ENCODE measurements at regions not wholly inside any gene's neighbourhood (a gene's known extent, or its start where the extent isn't known, plus 50 kb on each side); places are given as distances from the start of the nearest gene placed in this dataset.
"Not testable (repeated sequence)": the region's sequence is repeated elsewhere in the genome, so short reads cannot be mapped to it uniquely, and the experiment has no call there.

DNA sequence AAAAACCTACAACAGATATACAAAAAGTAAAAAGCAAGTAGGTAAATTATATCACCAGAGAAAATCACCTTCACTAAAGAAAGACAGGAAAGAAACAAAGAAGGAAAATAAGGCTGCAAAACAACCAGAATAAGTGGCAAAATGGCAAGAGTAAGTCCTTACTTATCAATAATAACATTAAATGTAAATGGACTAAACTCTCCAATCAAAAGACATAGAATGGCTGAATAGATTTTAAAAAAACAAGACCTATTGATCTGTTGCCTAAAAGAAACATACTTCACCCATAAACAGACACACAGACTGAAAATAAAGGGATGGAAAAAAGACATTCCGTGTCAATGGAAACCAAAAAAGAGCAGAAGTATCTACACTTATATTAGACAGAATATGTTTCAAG, 695.7 kb upstream of the FAT3 start:
- no peak for DNase-seq (ENCODE audit: extremely low read depth, low read depth, low spot score)

DNA sequence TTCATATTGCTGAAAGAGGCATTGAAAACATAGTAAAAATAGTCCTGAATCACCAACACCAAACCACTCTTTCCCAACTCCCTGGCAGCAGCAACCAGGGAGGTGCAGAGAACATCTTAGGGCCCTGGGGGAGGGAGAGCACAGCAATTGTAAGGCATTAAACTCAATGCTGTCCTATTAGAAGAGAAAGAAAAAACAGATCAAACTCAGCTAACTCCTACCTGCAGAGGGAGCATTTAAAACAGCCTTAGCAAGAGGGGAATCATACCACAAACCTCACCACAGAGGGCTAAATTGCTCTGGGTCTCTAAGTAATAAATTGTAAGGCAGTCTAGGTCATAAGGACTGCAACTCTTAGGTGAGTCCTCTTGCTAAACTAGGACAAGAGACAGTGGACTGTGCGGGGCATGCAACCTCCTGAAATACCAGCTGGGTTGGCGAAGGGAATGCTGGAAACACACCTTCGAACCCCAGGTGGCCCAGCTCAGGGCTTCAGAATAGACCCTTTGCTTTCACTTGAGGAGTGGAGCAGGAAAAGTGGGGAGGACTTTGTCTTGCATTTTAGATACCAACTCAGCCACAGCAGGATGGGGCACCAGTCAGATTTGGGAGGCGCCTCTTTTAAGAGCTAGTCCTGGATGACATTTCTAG, 697.1 kb upstream of the FAT3 start:
- no peak for DNase-seq (ENCODE audit: extremely low read depth, low read depth, low spot score)

DNA sequence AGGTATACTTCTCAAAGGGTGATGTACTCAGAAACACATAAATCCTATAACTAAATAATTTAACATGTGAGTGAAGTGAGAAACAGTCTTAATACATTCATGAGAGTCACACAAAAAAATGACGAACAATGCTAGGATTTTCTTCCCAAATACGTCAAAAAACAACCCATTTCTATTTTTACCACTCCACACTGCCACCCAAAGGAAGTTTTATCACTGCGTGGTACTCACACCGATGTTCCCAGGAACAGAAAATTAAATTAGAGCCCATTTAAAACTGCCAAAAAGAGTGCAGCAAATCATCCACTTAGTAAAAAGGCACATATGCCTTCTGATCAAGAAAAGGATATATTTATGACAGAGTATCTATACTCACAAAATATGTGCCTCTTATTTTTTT, 710.9 kb upstream of the FAT3 start:
- DNase-seq (ENCODE audit: extremely low read depth, low read depth, low spot score) = no peak

DNA sequence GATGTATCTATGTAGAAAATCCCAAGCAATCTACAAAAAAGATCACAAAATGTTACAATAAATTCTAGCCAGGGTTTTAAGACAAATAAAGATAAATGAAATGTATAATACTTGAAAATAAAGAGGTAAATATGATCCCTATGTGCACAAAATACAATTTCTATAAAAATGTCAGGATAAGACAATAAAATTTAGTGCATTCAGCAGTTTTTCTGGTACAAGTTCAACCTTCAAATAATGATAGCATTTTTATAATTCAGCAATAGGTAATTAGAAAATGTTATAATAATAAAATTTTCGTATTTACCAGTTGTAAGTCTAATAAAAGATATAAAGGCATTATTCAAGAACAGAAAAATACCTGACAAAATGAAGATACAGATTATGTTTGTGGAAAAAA, 726.8 kb upstream of the FAT3 start:
- no peak for DNase-seq (ENCODE audit: extremely low read depth, low read depth, low spot score)

DNA sequence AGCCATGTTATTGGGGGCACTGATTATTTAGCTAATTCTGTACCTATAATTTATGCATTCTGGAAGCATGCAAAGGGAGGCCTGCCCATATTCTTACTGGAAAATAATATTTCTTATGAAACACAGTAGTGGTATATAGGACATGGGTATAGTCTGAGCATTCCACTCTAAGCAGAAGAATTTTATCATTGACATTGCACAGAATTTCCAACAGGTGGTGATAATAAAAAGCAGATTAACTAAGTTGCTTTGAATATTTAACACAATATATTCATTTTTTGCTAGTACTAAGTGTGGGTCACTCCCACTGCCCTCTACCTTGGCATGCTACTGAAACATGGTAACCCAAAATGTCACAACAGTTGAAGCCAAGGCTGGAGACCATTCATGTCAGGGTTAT, 728.8 kb upstream of the FAT3 start:
- no peak for DNase-seq (ENCODE audit: extremely low read depth, low read depth, low spot score)

DNA sequence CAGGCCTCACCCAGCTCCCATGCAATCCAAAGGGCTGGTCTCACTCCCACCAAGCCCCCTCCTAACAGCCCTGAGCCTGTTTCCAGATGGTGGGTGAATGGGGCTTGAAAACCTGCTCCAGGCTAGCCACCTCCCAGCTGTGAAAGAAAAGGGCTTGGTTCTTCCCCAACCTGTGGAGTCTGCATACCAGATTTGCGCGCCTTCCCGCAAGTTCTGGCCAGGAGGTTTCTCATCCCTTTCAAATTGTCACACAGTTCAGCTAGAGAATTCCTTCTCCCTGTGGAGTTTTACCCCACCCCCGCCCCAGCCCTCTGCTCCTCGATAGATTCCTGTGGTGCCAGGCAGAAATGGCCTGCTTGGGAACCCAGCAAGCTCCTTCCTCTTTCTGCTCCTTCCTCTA, 734.6 kb upstream of the FAT3 start:
- DNase-seq (ENCODE audit: extremely low read depth, low read depth, low spot score) = no peak

DNA sequence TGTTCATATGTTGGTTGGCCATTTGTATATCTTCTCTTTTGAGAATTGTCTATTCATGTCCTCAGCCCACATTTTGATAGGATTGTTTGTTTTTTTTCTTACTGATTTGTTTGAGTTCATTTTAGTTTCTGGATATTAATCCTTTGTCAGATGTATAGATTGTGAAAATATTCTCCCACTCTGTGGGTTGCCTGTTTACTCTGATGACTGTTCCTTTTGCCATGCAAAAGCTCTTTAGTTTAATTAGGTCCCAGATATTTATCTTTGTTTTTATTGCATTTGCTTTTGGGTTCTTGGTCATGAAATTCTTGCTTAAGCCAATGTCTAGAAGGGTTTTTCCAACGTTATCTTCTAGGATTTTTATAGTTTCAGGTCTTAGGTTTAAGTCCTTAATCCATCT, 740.7 kb upstream of the FAT3 start:
- DNase-seq (ENCODE audit: extremely low read depth, low read depth, low spot score) = not testable (repeated sequence)

DNA sequence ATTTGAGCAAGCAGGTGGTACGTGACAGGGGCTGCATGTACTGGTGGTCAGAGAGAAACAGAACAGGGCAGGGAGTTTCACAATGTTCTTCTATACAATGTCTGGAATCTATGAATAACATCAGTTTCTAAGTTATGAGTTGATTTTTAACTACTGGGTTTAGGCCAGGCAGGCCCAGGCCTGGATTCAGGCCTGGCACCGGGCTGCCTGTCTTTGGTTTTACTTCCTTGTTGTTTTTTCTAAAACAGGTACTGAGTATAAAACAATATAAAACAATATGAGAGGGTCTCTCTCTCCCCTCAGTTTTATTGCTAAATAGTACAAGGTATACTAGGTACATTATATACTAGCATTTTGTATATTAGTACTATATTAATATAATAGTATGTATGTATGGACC, 742.7 kb upstream of the FAT3 start:
- not testable (repeated sequence) for DNase-seq (ENCODE audit: extremely low read depth, low read depth, low spot score)

DNA sequence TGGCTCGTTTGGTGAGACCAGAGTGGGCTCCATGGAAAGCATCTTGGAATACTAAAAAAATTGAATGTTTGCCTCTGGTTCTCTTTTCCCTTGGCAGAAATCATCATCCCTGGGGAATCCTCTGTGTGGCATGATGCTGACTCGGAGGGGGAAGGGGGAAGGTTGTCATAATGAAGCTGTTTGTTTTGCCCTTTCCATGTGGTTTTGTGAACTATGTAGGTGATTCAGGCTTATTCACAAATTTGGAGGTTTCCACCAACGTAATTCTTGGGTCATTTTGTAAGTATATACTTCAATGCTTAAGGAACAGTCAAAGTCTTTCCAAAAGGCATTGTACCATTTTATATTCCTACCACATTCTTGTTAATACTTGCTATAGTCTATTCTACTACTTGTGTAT, 754.0 kb upstream of the FAT3 start:
- no peak for DNase-seq (ENCODE audit: extremely low read depth, low read depth, low spot score)

DNA sequence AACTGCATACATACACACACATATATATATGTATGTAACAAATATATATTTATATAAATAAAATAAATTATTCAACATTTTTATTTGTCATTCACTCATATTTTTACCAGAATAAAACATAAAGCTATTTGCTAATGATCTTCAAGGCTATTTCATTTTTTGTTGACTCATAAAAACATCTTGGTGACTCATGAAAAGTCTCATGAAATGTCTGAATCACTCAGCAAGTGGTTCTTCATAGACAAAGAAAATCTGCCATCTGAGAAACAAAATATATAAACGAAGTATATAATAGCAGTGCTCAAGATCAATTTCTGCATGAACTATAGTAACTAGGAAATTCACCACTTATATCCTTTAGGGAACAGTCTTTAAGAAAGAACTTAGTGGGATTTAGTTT, 764.8 kb upstream of the FAT3 start:
- no peak for DNase-seq (ENCODE audit: extremely low read depth, low read depth, low spot score)

DNA sequence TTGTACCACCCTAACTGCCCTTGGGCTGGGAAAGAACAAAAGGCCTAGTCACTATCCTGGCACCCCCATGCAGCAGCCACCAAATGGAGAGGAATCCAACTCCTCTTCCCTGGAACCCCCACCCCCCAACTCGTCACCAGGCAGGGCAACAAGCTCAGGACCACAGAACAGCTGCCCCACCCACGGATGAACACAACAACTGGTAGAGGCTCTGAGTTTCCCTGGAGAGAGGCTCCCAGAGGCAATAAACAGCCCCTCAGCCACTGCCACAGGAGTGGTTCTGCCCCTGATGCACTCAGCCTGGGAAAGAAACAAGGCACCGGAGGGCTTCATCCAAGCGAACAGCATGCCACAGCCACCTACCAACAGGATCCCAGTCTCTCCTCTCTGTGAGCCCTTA, 778.4 kb upstream of the FAT3 start:
- DNase-seq (ENCODE audit: extremely low read depth, low read depth, low spot score) = no peak

DNA sequence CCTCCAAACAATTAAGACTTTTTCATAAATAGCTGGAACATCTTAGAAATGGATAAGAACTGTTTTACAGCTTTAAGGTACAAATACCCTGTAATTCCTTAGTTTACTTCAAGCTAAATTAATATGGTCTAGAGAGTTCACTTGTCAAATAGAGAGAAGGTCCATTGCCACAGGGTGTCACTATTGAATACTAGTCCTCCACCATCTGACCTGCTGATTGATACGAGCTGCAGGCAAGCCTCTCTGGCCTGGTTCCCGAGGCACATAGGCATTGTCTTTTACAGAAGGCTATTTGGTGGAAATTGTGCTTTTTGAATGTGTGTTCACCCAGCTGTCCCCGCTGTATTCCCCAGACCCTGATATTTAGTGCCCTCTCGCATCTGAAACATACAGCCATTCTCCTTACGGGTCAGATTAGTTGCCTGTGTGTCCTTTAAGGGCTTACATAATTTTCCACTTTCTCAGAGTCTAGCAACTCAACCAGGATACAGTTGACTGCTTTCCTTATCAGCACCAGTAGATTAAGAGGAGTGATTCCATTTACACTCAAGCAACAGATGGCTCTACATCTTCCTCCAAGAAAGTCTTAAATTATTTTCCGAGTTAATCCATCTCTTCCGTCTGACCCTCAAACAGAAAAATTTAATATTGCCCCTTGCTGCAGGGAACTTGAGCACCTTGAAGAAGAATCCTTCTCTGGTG, 788.8 kb upstream of the FAT3 start:
- no peak for DNase-seq (ENCODE audit: extremely low read depth, low read depth, low spot score)

DNA sequence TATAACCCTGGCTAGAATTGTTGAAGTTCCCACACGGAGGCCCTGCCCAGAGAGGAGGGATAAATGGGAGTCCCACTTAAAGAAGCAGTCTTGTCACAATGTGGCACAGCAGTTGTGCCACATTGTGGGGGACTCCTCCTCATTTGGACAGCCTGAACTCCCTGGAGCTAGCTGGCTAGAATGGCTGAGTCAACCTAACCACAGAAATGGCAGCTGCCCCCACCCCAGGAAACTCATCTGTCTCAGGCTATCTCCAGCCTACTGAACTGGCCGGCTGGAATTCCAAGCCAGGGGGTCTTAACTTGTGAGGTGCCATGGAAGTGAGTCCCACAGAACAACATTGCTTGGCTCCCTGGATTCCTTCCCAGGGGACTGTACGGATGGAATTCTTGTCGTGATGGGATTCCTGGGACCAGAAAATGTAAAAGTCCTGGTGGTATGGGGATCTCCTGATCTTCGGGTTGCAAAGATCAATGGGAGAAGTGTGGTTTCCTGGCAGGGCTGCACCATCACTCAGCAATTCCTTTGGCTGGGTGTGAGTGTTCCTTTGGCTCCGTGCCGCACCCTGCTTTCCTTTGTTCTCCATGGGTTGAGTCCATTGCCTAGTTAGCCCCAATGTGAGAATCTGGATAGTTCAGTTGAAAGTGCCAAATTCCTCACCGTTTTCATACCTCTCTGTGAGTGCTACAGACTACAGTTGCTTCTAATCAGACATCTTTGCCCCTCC, 791.2 kb upstream of the FAT3 start:
- DNase-seq (ENCODE audit: extremely low read depth, low read depth, low spot score) = no peak

DNA sequence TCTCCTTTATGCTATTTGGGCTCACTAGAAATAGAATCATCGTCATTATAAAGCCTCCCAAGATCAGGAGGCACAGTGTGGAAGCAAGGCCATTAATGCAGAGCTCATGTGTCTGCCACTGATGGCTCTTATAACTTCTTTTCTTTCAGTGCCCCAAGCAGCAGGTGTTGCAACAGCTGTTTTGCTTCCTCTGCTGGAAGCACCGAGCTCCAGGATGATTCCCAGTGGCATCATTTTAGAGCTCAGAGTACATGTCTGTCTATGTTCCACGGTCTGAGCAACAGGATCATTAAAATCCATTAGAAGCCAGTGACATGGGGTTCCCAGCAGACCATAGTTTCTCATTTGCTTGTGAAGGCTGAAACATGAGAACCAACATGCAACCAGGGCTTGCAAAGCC, 803.0 kb upstream of the FAT3 start:
- DNase-seq (ENCODE audit: extremely low read depth, low read depth, low spot score) = no peak

DNA sequence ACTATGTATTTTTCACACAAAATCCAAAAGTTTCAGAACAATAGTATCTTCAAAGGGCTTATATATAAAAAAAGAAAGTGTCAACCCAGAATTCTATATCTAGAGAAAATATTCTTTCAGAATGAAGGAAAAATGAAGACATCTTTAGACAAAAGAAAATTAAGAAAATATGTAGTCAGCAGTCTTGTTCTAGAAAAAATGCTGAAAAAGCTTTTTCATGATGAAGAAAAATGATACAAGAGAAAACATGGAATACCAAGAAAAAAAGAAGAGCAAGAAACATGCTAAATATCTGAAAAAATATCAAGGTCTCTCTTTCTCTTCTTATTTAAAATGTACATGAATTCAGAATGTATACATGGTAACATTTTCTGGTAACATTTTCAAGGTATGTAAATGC, 816.8 kb upstream of the FAT3 start:
- DNase-seq (ENCODE audit: extremely low read depth, low read depth, low spot score) = no peak

DNA sequence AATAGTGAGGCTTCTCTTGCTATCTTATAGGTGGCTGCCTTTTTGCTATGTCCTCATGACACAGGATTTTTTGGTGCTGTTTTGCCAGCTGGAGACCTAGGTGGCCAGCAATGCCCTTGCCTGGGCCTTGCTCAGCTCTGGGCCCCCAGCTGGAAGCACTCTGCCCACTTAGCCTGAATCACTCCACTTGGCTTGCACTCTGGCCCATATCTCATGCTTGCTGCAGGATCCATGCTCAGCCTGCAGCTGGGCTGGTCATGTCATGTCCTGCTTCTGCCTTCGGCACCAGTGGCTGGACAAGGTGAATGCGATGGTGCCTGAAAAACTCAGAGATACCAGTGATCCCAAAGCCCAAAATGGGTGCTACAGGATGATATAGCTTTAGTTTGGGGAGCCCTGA, 818.6 kb upstream of the FAT3 start:
- no peak for DNase-seq (ENCODE audit: extremely low read depth, low read depth, low spot score)

DNA sequence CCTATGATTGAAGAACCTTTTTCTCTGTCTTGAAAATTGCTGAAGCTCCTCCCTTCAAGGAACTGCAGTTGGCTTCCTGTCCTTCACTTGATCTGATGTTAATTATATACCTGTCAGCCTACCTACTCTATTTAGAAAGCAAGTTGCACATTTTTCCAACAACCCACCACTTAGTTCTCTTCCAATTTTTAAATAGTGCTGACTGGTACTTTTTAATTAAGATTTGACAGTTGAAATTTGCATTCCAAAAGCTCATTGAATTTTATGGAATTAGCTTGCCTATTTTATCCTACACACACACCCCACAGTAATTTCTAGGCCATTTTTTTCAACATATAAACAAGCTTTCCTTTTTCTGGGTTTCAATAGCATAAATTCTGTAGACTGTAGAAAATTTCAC, 820.3 kb upstream of the FAT3 start:
- no peak for DNase-seq (ENCODE audit: extremely low read depth, low read depth, low spot score)

DNA sequence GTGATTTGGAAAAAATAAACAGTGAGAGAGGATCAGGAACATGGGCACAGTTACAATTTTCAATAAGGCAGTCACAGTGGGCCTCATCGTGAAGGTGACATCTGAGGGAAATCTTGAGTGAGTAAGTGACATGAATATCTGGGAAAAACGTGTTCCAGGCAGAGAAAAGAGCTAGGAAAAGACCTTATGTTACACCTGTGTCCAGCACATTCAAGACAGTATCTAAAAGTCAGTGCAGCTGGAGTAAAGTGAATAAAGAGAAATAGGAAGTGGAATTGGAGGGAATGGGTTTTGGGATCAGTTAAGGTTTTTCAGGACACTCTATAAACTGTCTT, 827.5 kb upstream of the FAT3 start:
- DNase-seq (ENCODE audit: extremely low read depth, low read depth, low spot score) = no peak

DNA sequence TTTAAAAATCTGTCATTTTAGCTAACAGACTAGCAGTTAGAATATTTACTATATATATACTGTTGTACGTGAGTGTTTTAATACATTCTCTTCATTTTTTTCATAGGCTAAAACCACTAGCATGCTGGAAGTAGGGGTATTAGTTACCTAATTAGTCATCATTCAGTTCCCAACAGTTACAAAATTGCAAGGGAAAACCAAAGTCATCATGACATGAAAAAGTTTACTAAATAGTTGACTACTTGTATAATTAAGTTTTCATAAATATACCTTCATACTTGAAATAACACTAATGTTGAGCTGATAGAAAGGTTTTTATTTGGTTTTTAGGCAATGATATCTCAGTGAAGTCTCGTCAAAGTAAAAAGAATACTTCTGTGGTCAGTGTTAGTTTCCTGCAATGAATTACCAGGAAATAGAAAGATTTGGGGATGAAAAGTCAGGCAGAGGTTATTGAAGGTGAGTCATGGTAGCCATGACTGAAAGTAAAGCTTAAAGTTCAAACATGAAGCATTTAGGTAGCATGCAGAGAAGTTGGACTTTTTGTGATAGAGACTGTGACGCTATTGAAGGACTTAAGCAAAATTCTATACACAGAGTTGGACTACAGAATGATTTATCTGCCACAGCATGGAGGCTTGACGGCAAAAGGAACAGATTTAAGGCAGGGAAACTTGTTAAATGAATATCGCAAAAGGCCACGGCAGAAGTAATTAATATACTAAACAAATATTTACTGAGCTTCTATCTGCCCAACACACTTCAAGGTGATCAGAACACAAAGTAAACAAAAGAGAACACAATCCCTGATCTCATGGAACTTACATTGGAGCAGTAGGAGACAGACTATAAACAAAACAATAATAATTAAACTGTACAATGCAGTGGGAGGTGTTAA, 828.1 kb upstream of the FAT3 start:
- no peak for DNase-seq (ENCODE audit: extremely low read depth, low read depth, low spot score)

DNA sequence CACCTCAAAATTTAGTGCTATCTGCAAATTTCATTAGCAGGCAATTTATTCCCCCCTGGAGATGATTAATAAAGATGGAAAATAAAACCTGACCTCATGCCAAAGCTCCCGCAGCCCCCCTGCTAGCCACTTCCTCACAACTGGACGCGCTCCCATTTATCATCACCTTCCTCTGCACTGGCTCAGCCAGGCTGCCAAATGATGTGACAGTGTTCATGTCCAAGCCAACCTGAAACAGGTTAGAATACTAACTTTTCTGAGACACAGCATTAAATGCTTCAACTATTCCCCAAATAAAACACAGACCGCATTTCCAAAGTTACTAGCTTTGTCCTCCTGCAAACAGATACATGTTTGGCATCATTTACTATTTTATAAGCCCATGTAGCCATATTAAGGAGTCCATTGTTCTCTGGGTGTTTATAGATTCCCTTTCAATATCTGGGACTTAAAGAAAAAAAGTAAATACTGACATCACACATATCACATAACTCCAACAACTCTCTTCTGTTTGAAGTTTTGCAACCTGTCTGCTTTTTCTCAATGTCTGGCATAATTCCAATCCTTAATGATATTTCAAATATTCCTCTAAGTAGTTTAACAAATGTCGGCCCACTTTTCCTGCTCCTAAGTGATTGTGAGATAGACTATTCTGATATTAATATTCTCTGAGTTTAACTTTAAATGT, 829.7 kb upstream of the FAT3 start:
- DNase-seq (ENCODE audit: extremely low read depth, low read depth, low spot score) = no peak

Data from glomerular endothelial cell (primary cell).